Parathyroid adenoma (tissue), 2 donors: ENCODE measurements at regions not wholly inside any gene's neighbourhood (a gene's known extent, or its start where the extent isn't known, plus 50 kb on each side); places are given as distances from the start of the nearest gene placed in this dataset.

Source experiments
- H2AFZ ChIP-seq: fragments of 300-600 bp; sonication (generic); one replicate; pipeline ENCODE4 v1.7.0; 2017; ENCODE audit warnings: antibody characterized with exemption, mild to moderate bottlenecking
- H3K27ac ChIP-seq: fragments of 300-600 bp; sonication (generic); one replicate; pipeline ENCODE4 v1.7.0; 2017
- H3K27me3 ChIP-seq: fragments of 300-600 bp; sonication (generic); one replicate; pipeline ENCODE4 v1.7.0; 2017; ENCODE audit warnings: low read length; ENCODE audit not compliant: control insufficient read depth, insufficient read depth
- H3K36me3 ChIP-seq: fragments of 300-600 bp; sonication (generic); one replicate; pipeline ENCODE4 v1.7.0; 2017; ENCODE audit warnings: low read length; ENCODE audit not compliant: control insufficient read depth, insufficient read depth
- H3K4me1 ChIP-seq: fragments of 300-600 bp; sonication (generic); one replicate; pipeline ENCODE4 v1.7.0; 2017; ENCODE audit warnings: control low read depth
- H3K4me2 ChIP-seq: fragments of 300-600 bp; sonication (generic); one replicate; pipeline ENCODE4 v1.7.0; 2017; ENCODE audit warnings: low read length
- H3K4me3 ChIP-seq: fragments of 300-600 bp; sonication (generic); one replicate; pipeline ENCODE4 v1.7.0; 2017; ENCODE audit warnings: low read depth, low read length
- H3K79me2 ChIP-seq: fragments of 300-600 bp; sonication (generic); one replicate; pipeline ENCODE4 v1.7.0; 2017; ENCODE audit warnings: control low read depth
- H3K9ac ChIP-seq: fragments of 300-600 bp; sonication (generic); one replicate; pipeline ENCODE4 v1.7.0; 2017; ENCODE audit warnings: mild to moderate bottlenecking
- H3K9me3 ChIP-seq: fragments of 300-600 bp; sonication (generic); one replicate; pipeline ENCODE4 v1.7.0; 2017; ENCODE audit warnings: low read length; ENCODE audit not compliant: control insufficient read depth
- CTCF ChIP-seq: fragments of 300-600 bp; sonication (generic); IDR thresholded peaks from one replicate; pipeline ENCODE4 v1.7.0; 2017; ENCODE audit warnings: antibody characterized with exemption, mild to moderate bottlenecking
- donor health status: primary hyperparathyroidism.

- no peaks in the 10 kb centered on the region for H3K79me2 ChIP-seq
- no peak overlapping the region for H3K9ac ChIP-seq
Measured at GRCh38 chr6:104284872-104285271, 574.8 kb downstream of the HACE1 start.

GRCh38 chr6:104282581-104282980, 577.1 kb downstream of the HACE1 start:
- no peak overlapping the region for H2AFZ ChIP-seq
- no peaks in the 10 kb centered on the region for H3K79me2 ChIP-seq
- H3K4me3 ChIP-seq, result no peak overlapping the region
- no peaks in the 10 kb centered on the region for H3K36me3 ChIP-seq
- H3K4me2 ChIP-seq, result no peak overlapping the region
- no peaks in the 10 kb centered on the region for H3K9me3 ChIP-seq
- no peak overlapping the region for H3K9ac ChIP-seq
- H3K27ac ChIP-seq, result no peak overlapping the region
- no peaks in the 10 kb centered on the region for H3K4me1 ChIP-seq
- no peaks in the 10 kb centered on the region for H3K27me3 ChIP-seq
- no peak for TF ChIP-seq CTCF

More at GRCh38 chr6:104284872-104285271, 574.8 kb downstream of the HACE1 start:
- Histone ChIP-seq H3K4me2 (no peak overlapping the region), H3K9me3 (no peaks in the 10 kb centered on the region), H3K27ac (no peak overlapping the region), H3K4me3 (no peak overlapping the region), H3K36me3 (no peaks in the 10 kb centered on the region), H2AFZ (no peak overlapping the region), H3K4me1 (no peaks in the 10 kb centered on the region), H3K27me3 (no peaks in the 10 kb centered on the region)
- TF ChIP-seq CTCF, result no peak

GRCh38 chr6:104281370-104281769, 578.3 kb downstream of the HACE1 start:
- no peaks in the 10 kb centered on the region for H3K27me3 ChIP-seq
- no peaks in the 10 kb centered on the region for H3K4me1 ChIP-seq
- no peak overlapping the region for H2AFZ ChIP-seq
- H3K36me3 ChIP-seq, result no peaks in the 10 kb centered on the region
- H3K27ac ChIP-seq, result no peak overlapping the region
- H3K79me2 ChIP-seq, result no peaks in the 10 kb centered on the region
- TF ChIP-seq CTCF, result no peak
- no peak overlapping the region for H3K4me3 ChIP-seq
- H3K4me2 ChIP-seq, result no peak overlapping the region
- no peak overlapping the region for H3K9ac ChIP-seq
- no peaks in the 10 kb centered on the region for H3K9me3 ChIP-seq

- no peak overlapping the region for H2AFZ ChIP-seq
- no peaks in the 10 kb centered on the region for H3K9me3 ChIP-seq
- no peak overlapping the region for H3K9ac ChIP-seq
- H3K4me3 ChIP-seq, result no peak overlapping the region
- H3K79me2 ChIP-seq, result no peaks in the 10 kb centered on the region
- no peaks in the 10 kb centered on the region for H3K36me3 ChIP-seq
- no peaks in the 10 kb centered on the region for H3K4me1 ChIP-seq
- H3K27me3 ChIP-seq, result no peaks in the 10 kb centered on the region
- no peak for TF ChIP-seq CTCF
- no peak overlapping the region for H3K27ac ChIP-seq
- no peak overlapping the region for H3K4me2 ChIP-seq
Measured at GRCh38 chr6:104268389-104268788, 591.3 kb downstream of the HACE1 start.

- no peak overlapping the region for H3K27ac ChIP-seq
- no peak overlapping the region for H3K4me3 ChIP-seq
- H3K27me3 ChIP-seq, result no peaks in the 10 kb centered on the region
- no peaks in the 10 kb centered on the region for H3K4me1 ChIP-seq
- no peak overlapping the region for H3K9ac ChIP-seq
- no peaks in the 10 kb centered on the region for H3K9me3 ChIP-seq
- H3K36me3 ChIP-seq, result no peaks in the 10 kb centered on the region
- H2AFZ ChIP-seq, result no peak overlapping the region
- H3K4me2 ChIP-seq, result no peak overlapping the region
- no peaks in the 10 kb centered on the region for H3K79me2 ChIP-seq
- no peak for TF ChIP-seq CTCF
Measured at GRCh38 chr6:104266922-104267321, 592.8 kb downstream of the HACE1 start.
